ENCODE measurements at regions not wholly inside any gene's neighbourhood (a gene's known extent, or its start where the extent isn't known, plus 50 kb on each side); places are given as distances from the start of the nearest gene placed in this dataset.

DNA sequence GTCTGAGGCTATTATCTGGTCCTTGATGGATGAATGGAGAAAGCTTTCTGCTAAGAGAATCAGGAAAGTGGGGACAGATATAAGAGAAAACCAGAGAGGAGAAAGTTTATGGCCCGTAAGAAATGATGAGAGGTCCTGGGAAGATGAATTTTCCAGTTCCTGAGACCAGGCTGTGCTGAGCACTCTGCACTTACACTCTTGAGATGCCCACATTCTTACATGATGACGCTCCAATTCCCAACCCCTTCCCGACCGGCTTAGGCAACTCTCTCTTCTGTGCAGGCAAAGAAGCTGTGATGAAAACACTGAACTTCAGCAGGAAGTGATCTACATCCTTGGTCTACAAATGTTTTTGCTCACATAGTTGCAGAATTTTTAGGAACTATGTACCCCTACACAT is 417.0 kb downstream of the ARHGEF28 start:
- TF ChIP-seq POLR2A (IDR thresholded peaks at IDR 0.05; ENCODE audit: low read depth, low read length), result no peak
- no peak for TF ChIP-seq POLR2AphosphoS5 (IDR thresholded peaks at IDR 0.05; ENCODE audit: low read depth, low read length)
- no peak for TF ChIP-seq TAF1 (IDR thresholded peaks at IDR 0.05; ENCODE audit: low read depth, low read length)
- no peak for TF ChIP-seq PAX5 (IDR thresholded peaks at IDR 0.05; ENCODE audit: insufficient read depth, low read length, severe bottlenecking)

All from GM12891 (cell line).